ENCODE measurements at regions not wholly inside any gene's neighbourhood (a gene's known extent, or its start where the extent isn't known, plus 50 kb on each side); places are given as distances from the start of the nearest gene placed in this dataset.
"Not testable (repeated sequence)": the region's sequence is repeated elsewhere in the genome, so short reads cannot be mapped to it uniquely, and the experiment has no call there.

- ATAC-seq (no peak), DNase-seq (no peak)
- H3K4me3 Mint-ChIP-seq, result no peak overlapping the region
- no peaks in the 10 kb centered on the region for H3K36me3 Mint-ChIP-seq (ENCODE audit: insufficient read depth)
- no peaks in the 10 kb centered on the region for H3K27me3 Mint-ChIP-seq (ENCODE audit: low read depth)
- H3K4me1 Mint-ChIP-seq (ENCODE audit: low read depth), result peaks cover 15% of the 10 kb centered on the region
- H3K9me3 Mint-ChIP-seq, result no peaks in the 10 kb centered on the region
Observed at GRCh38 chr6:26275663-26276062, 89.3 kb upstream of the BTN3A2 start.

DNA sequence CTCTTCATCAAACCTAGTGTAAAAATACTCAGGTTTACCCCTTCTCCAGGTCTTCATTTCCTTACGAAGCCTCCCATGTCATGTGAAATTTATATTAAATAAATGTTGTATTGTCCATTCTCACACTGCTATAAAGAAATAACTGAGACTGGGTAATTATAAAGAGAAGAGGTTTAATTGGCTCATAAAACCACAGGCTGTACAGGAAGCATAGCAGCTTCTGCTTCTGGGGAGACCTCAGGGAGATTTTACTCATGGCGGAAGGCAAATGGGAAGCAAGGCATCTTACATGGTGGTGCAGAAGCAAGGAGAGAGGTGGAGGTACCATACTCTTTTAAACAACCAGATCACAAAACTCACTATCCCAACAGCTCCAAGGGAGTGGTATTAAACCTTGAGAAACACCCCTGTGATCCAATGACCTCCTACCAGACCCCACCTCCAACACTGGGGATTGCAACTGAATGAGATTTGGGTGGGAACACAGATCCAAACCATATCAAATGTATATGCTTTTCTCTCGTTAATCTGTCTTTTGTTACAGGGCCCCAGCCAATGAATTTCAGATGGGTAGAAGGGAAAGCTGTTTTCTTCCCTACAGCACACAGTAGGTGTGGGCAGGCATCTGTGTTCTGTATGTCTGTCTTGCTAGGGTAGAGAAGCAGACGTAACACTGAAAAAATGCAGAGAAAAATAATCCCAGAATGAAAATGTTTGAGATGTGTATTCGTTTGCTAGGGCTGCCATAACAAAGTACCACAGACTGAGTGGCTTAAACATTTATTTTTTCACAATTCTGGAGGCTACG is 88.0 kb upstream of the BTN3A2 start:
- Mint-ChIP-seq H3K4me1 (ENCODE audit: low read depth) (peaks cover 3% of the 10 kb centered on the region), H3K4me3 (no peak overlapping the region), H3K9me3 (no peaks in the 10 kb centered on the region), H3K36me3 (ENCODE audit: insufficient read depth) (no peaks in the 10 kb centered on the region), H3K27me3 (ENCODE audit: low read depth) (no peaks in the 10 kb centered on the region)
- ATAC-seq (no peak), DNase-seq (no peak)

DNA sequence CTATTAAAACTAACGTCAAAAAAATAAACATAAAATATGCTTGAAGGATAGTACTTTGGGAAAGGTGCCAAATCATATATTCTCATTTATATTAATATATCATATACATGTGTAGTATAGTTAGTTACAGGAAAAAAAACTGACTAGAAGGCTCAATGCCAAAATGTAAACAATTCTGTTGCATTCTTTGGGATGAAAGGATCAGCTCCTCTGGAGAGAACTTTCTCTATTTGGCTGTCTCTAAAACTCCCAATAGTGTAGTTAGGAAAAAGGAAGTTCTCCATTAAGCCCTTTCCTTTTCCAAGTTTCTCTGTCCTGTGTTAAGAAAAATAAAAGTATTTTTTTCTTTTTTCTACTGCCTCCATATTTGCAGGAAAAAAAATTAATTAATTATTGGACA is 86.5 kb upstream of the BTN3A2 start:
- no peaks in the 10 kb centered on the region for H3K9me3 Mint-ChIP-seq
- H3K4me1 Mint-ChIP-seq (ENCODE audit: low read depth), result peaks cover 5% of the 10 kb centered on the region
- no peaks in the 10 kb centered on the region for H3K27me3 Mint-ChIP-seq (ENCODE audit: low read depth)
- DNase-seq (no peak), ATAC-seq (no peak)
- H3K36me3 Mint-ChIP-seq (ENCODE audit: insufficient read depth), result no peaks in the 10 kb centered on the region
- H3K4me3 Mint-ChIP-seq, result no peak overlapping the region

- ATAC-seq; H3K27me3 Mint-ChIP-seq (ENCODE audit: low read depth): not testable (repeated sequence)
Observed at GRCh38 chr6:26279371-26279770, 85.6 kb upstream of the BTN3A2 start.

DNA sequence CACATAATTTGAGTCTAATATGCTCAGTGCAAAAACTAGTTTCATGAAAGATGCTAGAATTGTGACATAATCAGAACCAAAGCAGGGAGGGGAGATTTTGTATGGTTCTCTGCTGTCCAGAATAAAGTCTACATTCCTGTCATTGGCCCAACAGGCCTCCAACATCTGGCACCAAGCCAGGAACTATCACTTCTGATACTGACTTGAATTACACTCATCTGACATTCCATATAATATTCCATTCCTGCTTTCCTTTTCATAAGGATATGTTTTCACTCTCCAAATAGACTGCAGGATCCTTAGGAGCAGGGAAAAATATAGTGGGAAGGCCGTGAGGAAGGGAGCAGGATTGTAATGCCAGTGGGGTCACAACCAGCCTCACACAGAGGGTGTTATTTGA is 84.6 kb upstream of the BTN3A2 start:
- no peak for DNase-seq
- Mint-ChIP-seq H3K9me3 (no peaks in the 10 kb centered on the region), H3K4me3 (no peak overlapping the region), H3K36me3 (ENCODE audit: insufficient read depth) (no peaks in the 10 kb centered on the region), H3K27me3 (ENCODE audit: low read depth) (no peaks in the 10 kb centered on the region), H3K4me1 (ENCODE audit: low read depth) (peaks cover 10% of the 10 kb centered on the region)
- no peak for ATAC-seq

More at GRCh38 chr6:26279371-26279770, 85.6 kb upstream of the BTN3A2 start:
- H3K36me3 Mint-ChIP-seq (ENCODE audit: insufficient read depth); H3K4me1 Mint-ChIP-seq (ENCODE audit: low read depth); H3K9me3 Mint-ChIP-seq; DNase-seq; H3K4me3 Mint-ChIP-seq: not testable (repeated sequence)

GRCh38 chr6:26284537-26285142 is 80.4 kb upstream of the BTN3A2 start:
- peaks cover 3% of the 10 kb centered on the region for H3K27me3 Mint-ChIP-seq (ENCODE audit: low read depth)
- no peaks in the 10 kb centered on the region for H3K36me3 Mint-ChIP-seq (ENCODE audit: insufficient read depth)
- DNase-seq, result peak; percentile 49
- peak overlapping the region; percentile 83 for H3K4me3 Mint-ChIP-seq
- no peak for ATAC-seq
- peaks cover 16% of the 10 kb centered on the region for H3K4me1 Mint-ChIP-seq (ENCODE audit: low read depth)
- no peaks in the 10 kb centered on the region for H3K9me3 Mint-ChIP-seq

GRCh38 chr6:26285143-26286134 is 79.6 kb upstream of the BTN3A2 start:
- DNase-seq (peak; percentile 96), ATAC-seq (peak; percentile 83)
- no peaks in the 10 kb centered on the region for H3K9me3 Mint-ChIP-seq
- no peaks in the 10 kb centered on the region for H3K36me3 Mint-ChIP-seq (ENCODE audit: insufficient read depth)
- H3K27me3 Mint-ChIP-seq (ENCODE audit: low read depth), result peaks cover 3% of the 10 kb centered on the region
- peaks cover 16% of the 10 kb centered on the region for H3K4me1 Mint-ChIP-seq (ENCODE audit: low read depth)
- peak overlapping the region; percentile 83 for H3K4me3 Mint-ChIP-seq

DNA sequence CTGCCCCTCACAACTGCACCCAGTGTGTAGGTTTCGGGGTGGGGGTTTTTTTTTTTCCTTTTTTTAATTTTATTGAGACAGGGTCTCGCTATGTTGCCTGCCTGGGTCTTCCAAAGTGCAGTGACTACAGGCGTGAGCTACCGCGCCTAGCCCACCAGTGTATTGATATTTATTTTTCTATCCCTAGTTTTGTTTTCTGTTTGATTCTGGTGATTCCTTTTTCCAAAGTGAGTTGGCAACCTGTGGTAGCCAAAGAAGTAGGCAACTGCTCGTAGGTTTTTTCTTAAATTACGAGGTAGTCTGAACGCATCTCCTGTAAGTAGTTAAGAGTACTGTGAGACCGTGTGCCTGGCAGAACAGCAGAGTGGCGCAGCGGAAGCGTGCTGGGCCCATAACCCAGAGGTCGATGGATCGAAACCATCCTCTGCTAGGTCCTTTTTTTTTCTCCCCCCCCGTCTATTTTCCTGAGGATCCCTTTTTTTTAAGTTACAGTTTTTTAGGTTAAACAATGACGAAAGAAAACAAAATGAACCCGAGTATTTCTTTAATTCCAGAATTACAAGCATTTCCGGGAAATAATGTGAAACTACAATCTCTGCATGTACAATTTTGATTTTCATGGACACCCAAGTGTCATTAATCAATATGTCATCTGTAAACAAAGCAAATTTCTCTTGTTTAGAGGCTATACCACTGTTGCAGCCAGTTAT is 78.7 kb upstream of the BTN3A2 start:
- Mint-ChIP-seq H3K4me3 (peak overlapping the region; percentile 83), H3K4me1 (ENCODE audit: low read depth) (peaks cover 16% of the 10 kb centered on the region), H3K9me3 (no peaks in the 10 kb centered on the region), H3K36me3 (ENCODE audit: insufficient read depth) (no peaks in the 10 kb centered on the region), H3K27me3 (ENCODE audit: low read depth) (peaks cover 3% of the 10 kb centered on the region)
- no peak for ATAC-seq
- DNase-seq, result peak; percentile 78

GRCh38 chr6:26288155-26288554 is 76.8 kb upstream of the BTN3A2 start:
- Mint-ChIP-seq H3K9me3 (no peaks in the 10 kb centered on the region), H3K4me1 (ENCODE audit: low read depth) (peaks cover 11% of the 10 kb centered on the region), H3K4me3 (no peak overlapping the region), H3K36me3 (ENCODE audit: insufficient read depth) (no peaks in the 10 kb centered on the region), H3K27me3 (ENCODE audit: low read depth) (peaks cover 3% of the 10 kb centered on the region)
- no peak for DNase-seq
- no peak for ATAC-seq

DNA sequence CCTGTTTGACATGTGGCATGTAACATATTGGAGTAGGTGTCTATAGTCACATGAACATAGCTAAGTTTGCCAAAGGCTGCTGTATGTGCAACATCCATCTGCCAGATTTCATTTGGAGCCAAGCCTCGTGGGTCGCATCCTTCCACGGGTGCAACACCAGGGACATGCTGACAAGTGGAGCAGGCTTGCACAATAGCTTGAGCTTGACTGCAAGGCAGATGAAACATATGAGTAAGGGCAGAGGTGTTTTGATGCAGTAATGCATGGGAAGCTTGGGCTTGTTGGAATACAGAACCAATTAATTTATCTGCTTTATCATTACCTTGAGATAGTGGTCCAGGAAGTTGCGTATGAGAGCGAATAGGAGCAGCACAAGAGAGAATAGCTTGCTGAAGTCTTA is 74.1 kb upstream of the BTN3A2 start:
- Mint-ChIP-seq H3K4me1 (ENCODE audit: low read depth) (peaks cover 13% of the 10 kb centered on the region), H3K9me3 (no peaks in the 10 kb centered on the region), H3K27me3 (ENCODE audit: low read depth) (peaks cover 3% of the 10 kb centered on the region), H3K36me3 (ENCODE audit: insufficient read depth) (no peaks in the 10 kb centered on the region), H3K4me3 (no peak overlapping the region)
- ATAC-seq (no peak), DNase-seq (no peak)

DNA sequence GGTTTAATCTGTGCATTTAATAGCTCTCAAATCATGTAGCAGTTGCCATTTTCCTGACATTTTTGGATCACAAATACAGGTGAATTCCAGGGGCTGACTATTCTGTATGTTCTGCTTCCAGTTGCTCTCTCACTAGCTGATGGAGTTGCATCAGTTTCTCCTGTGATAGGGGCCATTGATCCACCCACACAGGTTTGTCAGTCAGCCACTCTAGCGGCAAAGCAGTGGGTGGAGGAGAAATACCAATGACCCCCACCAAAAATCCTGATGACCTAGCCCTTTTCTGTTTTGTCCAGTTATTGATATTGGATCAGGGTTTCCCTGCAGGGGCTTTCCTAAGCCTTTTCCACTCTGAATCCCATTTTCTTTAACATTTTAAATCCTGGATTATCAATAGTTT is 72.3 kb upstream of the BTN3A2 start:
- H3K4me3 Mint-ChIP-seq, result no peak overlapping the region
- H3K36me3 Mint-ChIP-seq (ENCODE audit: insufficient read depth), result no peaks in the 10 kb centered on the region
- H3K9me3 Mint-ChIP-seq, result no peaks in the 10 kb centered on the region
- H3K4me1 Mint-ChIP-seq (ENCODE audit: low read depth), result peaks cover 7% of the 10 kb centered on the region
- no peaks in the 10 kb centered on the region for H3K27me3 Mint-ChIP-seq (ENCODE audit: low read depth)
- ATAC-seq, result no peak
- no peak for DNase-seq

DNA sequence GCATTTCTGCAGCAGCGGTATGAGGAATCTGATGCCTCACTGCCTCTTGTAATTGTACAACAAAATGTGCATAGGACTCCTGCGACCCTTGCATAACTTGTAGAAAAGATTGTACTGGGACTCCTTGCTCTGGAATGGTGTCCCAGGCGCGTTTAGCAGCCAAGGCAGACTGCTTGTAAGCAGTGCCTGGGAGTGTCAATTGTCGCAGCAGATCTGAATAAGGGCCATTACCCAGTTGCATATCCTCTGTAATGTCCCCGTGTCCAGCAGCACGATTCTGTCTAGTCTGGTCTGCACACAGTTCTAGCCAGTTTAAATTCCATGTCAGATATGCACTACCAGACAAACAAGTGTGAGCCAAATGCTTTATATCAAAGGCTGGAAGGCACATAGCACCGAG is 70.7 kb upstream of the BTN3A2 start:
- Mint-ChIP-seq H3K4me3 (no peak overlapping the region), H3K9me3 (no peaks in the 10 kb centered on the region), H3K36me3 (ENCODE audit: insufficient read depth) (no peaks in the 10 kb centered on the region), H3K27me3 (ENCODE audit: low read depth) (no peaks in the 10 kb centered on the region), H3K4me1 (ENCODE audit: low read depth) (peaks cover 7% of the 10 kb centered on the region)
- DNase-seq (no peak), ATAC-seq (no peak)

- ATAC-seq, result no peak
- Mint-ChIP-seq H3K9me3 (no peaks in the 10 kb centered on the region), H3K4me3 (no peak overlapping the region), H3K4me1 (ENCODE audit: low read depth) (peaks cover 10% of the 10 kb centered on the region), H3K36me3 (ENCODE audit: insufficient read depth) (no peaks in the 10 kb centered on the region), H3K27me3 (ENCODE audit: low read depth) (no peaks in the 10 kb centered on the region)
- DNase-seq, result no peak
Observed at GRCh38 chr6:26295691-26296555, 69.1 kb upstream of the BTN3A2 start.
